ENCODE measurements at regions not wholly inside any gene's neighbourhood (a gene's known extent, or its start where the extent isn't known, plus 50 kb on each side); places are given as distances from the start of the nearest gene placed in this dataset.

GRCh38 chr13:59276436-59276835 is 887.3 kb downstream of the DIAPH3 start:
- no peak for TF ChIP-seq CTCF (IDR thresholded peaks at IDR 0.05)
- no peak for DNase-seq (ENCODE audit: low spot score)
- Mint-ChIP-seq H3K36me3 (ENCODE audit: low read depth) (no peaks in the 10 kb centered on the region), H3K4me1 (ENCODE audit: low read depth) (no peaks in the 10 kb centered on the region), H3K27ac (ENCODE audit: unreplicated experiment) (no peak overlapping the region), H3K4me3 (ENCODE audit: unreplicated experiment) (no peak overlapping the region), H3K9me3 (ENCODE audit: low read depth) (no peaks in the 10 kb centered on the region), H3K27me3 (ENCODE audit: low read depth) (no peaks in the 10 kb centered on the region)

- H3K4me3 Mint-ChIP-seq (ENCODE audit: unreplicated experiment) = no peak overlapping the region
- DNase-seq (ENCODE audit: low spot score) = no peak
- no peak overlapping the region for H3K27ac Mint-ChIP-seq (ENCODE audit: unreplicated experiment)
- no peaks in the 10 kb centered on the region for H3K27me3 Mint-ChIP-seq (ENCODE audit: low read depth)
- no peaks in the 10 kb centered on the region for H3K36me3 Mint-ChIP-seq (ENCODE audit: low read depth)
- H3K4me1 Mint-ChIP-seq (ENCODE audit: low read depth) = no peaks in the 10 kb centered on the region
- no peaks in the 10 kb centered on the region for H3K9me3 Mint-ChIP-seq (ENCODE audit: low read depth)
- TF ChIP-seq CTCF (IDR thresholded peaks at IDR 0.05) = no peak
Measured at GRCh38 chr13:59277106-59277505, 886.6 kb downstream of the DIAPH3 start.

GRCh38 chr13:59279028-59279427 is 884.7 kb downstream of the DIAPH3 start:
- H3K4me1 Mint-ChIP-seq (ENCODE audit: low read depth) = no peaks in the 10 kb centered on the region
- H3K27ac Mint-ChIP-seq (ENCODE audit: unreplicated experiment) = no peak overlapping the region
- no peak for DNase-seq (ENCODE audit: low spot score)

GRCh38 chr13:59279576-59279975 is 884.2 kb downstream of the DIAPH3 start:
- Mint-ChIP-seq H3K4me3 (ENCODE audit: unreplicated experiment) (no peak overlapping the region), H3K9me3 (ENCODE audit: low read depth) (no peaks in the 10 kb centered on the region)

More at GRCh38 chr13:59279028-59279427, 884.7 kb downstream of the DIAPH3 start:
- Mint-ChIP-seq H3K4me3 (ENCODE audit: unreplicated experiment) (no peak overlapping the region), H3K9me3 (ENCODE audit: low read depth) (no peaks in the 10 kb centered on the region), H3K27me3 (ENCODE audit: low read depth) (no peaks in the 10 kb centered on the region), H3K36me3 (ENCODE audit: low read depth) (no peaks in the 10 kb centered on the region)
- no peak for TF ChIP-seq CTCF (IDR thresholded peaks at IDR 0.05)

GRCh38 chr13:59280297-59280696 is 883.4 kb downstream of the DIAPH3 start:
- Mint-ChIP-seq H3K4me1 (ENCODE audit: low read depth) (no peaks in the 10 kb centered on the region), H3K4me3 (ENCODE audit: unreplicated experiment) (no peak overlapping the region), H3K9me3 (ENCODE audit: low read depth) (no peaks in the 10 kb centered on the region), H3K27me3 (ENCODE audit: low read depth) (no peaks in the 10 kb centered on the region), H3K27ac (ENCODE audit: unreplicated experiment) (no peak overlapping the region), H3K36me3 (ENCODE audit: low read depth) (no peaks in the 10 kb centered on the region)
- no peak for DNase-seq (ENCODE audit: low spot score)
- TF ChIP-seq CTCF (IDR thresholded peaks at IDR 0.05) = no peak

More at GRCh38 chr13:59279576-59279975, 884.2 kb downstream of the DIAPH3 start:
- Mint-ChIP-seq H3K27me3 (ENCODE audit: low read depth) (no peaks in the 10 kb centered on the region), H3K36me3 (ENCODE audit: low read depth) (no peaks in the 10 kb centered on the region), H3K4me1 (ENCODE audit: low read depth) (no peaks in the 10 kb centered on the region), H3K27ac (ENCODE audit: unreplicated experiment) (no peak overlapping the region)
- DNase-seq (ENCODE audit: low spot score) = no peak
- no peak for TF ChIP-seq CTCF (IDR thresholded peaks at IDR 0.05)
